GM19468 (cell line): ENCODE measurements at regions not wholly inside any gene's neighbourhood (a gene's known extent, or its start where the extent isn't known, plus 50 kb on each side); places are given as distances from the start of the nearest gene placed in this dataset.

ENCODE experiments used
- ATAC-seq: cut with Tn5 transposase; IDR thresholded peaks from one replicate; pipeline ENCODE4 v1.9.1; 2021; ENCODE audit warnings: mild to moderate bottlenecking, moderate library complexity, moderate number of reproducible peaks; ENCODE audit not compliant: unreplicated experiment; ENCODE audit errors: extremely low read depth

DNA sequence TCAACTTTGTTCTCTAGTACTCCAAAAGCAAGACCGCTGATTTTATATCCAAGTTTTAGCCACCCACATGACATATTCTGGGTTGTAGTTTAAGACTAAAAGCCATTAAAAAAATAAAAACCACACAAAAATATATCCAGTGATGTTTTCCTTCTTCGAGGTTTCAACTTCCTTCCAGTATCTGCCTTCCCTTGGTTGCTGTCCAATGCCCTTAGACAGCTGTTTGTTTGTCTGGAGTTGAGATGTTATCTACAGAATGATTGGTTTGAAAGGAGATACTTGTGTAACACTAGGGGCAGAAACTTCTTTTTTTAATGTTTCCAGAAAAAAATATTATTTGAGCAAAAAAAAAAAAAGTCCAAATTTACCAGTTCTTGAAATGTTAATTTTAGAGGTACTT lies 591.5 kb upstream of the PCDH9 start:
- ATAC-seq: no peak

- ATAC-seq: no peak
Measured at GRCh38 chr13:67806796-67807195, 576.7 kb upstream of the PCDH9 start.

DNA sequence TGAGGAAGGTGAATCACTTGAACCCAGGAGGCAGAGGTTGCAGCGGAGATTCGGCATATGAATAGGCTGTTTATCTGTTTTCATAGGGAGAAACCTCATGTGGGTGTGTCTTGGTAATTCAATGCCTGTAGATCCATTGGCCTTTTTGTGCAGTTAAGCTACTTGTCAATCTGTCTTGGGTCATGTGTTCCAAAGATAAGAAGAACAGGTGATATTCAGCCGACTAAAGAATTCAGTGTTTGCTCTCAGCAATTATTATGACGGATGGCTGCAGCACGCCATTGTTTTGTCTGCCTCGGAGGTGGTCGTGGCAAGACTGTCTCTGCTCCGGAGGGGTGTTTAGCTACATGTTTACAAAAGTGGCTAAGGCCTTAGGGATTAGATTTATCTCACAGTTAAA lies 573.0 kb upstream of the PCDH9 start:
- ATAC-seq: no peak

- ATAC-seq: no peak
Measured at GRCh38 chr13:67792151-67792676, 562.1 kb upstream of the PCDH9 start.

DNA sequence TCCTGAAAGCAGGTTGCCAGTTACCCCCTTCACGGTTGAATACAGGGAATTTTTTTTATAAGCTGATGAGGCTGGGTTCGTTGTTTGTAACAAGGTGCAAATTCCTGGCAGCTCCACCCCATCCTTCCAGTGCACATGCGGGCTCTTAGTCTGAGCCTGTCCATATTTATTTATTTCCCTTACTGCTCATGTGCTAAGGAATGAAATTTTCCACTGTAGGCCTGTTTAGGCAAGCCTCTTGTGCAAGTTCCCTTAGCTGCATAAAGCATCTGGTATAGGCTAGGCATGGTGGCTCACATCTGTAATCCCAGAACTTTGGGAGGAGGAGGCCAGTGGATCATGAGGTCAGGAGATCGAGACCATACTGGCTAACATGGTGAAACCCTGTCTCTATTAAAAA lies 560.9 kb upstream of the PCDH9 start:
- ATAC-seq: no peak

DNA sequence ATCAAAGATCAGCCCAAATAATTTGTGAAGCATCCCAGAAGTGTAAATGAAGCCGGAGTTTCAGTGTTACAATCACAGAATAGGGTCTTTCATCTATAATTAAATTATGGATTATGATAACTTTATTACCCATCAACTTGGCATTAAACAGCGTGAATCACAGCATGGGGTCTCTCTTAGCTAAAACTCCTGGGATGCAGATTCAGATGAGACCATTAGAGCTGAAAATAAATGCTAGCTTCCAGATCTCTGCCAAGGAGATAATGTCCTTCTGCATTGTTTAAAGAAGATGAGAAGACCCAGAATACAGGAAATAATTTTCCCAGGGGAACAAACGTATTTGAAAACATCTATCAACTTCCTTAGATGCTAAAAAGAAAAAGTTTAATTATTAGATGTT lies 546.0 kb upstream of the PCDH9 start:
- no peak for ATAC-seq

DNA sequence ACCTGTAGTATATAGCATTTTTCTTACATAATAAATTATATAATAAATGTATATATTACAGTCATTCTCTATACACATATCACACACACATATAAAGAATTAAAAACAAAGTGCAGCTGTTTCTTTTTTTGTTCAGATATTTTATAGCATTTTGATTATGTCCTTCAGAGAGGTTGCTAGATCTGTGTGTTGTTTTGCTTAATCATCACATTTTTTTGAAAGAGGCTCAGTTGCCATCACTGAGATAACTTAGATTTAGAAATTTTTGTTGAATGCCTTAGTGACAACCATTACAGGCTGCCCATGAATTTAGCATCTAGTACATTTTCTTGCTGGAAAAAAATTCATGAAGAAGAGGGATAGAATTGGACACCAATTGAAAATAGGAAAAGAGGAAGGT lies 545.2 kb upstream of the PCDH9 start:
- no peak for ATAC-seq

GRCh38 chr13:67772807-67773453 lies 542.8 kb upstream of the PCDH9 start:
- ATAC-seq: no peak

DNA sequence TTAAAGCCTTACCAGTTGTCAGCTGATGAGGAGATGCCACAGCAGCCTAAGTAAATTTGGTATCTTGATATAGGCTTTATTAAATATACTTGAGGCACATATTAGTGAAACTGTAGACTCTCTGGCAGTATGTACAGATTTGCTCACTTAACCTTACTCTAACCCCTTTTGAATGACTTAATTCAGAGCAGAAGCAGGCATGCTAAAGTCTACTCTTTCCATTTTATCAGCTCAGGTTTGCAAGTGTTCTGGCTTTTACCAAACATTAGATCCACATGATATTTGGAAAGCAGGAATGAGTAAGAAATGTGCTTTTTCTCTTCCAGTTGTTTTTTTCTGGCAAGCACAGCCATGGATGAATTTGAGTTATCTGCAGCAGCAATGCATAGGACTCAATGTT lies 541.0 kb upstream of the PCDH9 start:
- no peak for ATAC-seq

GRCh38 chr13:67769987-67770341 lies 539.8 kb upstream of the PCDH9 start:
- no peak for ATAC-seq

- no peak for ATAC-seq
Measured at GRCh38 chr13:67769063-67769986, 539.2 kb upstream of the PCDH9 start.

DNA sequence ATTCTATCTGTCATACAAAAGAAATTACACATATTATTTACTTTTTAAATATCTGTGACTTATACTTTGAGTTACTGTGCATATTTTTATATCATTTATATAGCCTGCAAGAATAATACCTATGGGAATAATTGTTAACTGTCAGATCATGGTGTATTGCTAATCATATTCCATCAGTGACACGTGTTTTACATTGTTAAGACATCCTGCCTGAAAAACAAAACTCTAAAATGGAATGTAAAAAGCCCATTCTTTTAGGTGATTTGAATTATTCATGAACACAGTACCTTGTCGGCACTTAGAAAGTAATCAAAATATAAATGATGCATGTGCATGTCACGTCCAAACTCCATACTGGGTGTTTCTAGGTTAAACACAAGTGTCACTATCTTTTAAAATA lies 533.8 kb upstream of the PCDH9 start:
- ATAC-seq: no peak

- ATAC-seq: no peak
Measured at GRCh38 chr13:67763384-67763783, 533.2 kb upstream of the PCDH9 start.

GRCh38 chr13:67758975-67759374 lies 528.8 kb upstream of the PCDH9 start:
- ATAC-seq: no peak

GRCh38 chr13:67754012-67754411 lies 523.9 kb upstream of the PCDH9 start:
- ATAC-seq: no peak

- no peak for ATAC-seq
Measured at GRCh38 chr13:67752759-67753158, 522.6 kb upstream of the PCDH9 start.

DNA sequence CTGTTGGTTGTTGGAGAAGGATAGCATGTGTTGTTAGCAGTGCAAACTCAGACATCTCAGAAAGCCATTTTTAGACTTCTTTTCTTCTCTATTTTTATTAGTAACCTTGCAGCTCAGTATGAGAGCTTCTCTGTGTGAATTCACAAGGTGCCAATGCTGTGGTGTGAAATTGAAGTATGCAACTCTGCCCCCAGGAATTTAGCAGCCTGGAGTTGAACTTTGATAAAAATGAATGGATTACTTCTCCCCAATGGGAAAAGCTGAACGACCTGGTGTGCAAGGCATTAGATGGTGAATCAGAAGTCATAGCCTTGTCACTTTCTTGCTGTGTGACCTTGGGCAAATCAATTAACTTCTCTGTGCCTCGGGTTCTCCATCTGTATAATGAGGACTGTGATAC lies 512.3 kb upstream of the PCDH9 start:
- ATAC-seq: no peak

DNA sequence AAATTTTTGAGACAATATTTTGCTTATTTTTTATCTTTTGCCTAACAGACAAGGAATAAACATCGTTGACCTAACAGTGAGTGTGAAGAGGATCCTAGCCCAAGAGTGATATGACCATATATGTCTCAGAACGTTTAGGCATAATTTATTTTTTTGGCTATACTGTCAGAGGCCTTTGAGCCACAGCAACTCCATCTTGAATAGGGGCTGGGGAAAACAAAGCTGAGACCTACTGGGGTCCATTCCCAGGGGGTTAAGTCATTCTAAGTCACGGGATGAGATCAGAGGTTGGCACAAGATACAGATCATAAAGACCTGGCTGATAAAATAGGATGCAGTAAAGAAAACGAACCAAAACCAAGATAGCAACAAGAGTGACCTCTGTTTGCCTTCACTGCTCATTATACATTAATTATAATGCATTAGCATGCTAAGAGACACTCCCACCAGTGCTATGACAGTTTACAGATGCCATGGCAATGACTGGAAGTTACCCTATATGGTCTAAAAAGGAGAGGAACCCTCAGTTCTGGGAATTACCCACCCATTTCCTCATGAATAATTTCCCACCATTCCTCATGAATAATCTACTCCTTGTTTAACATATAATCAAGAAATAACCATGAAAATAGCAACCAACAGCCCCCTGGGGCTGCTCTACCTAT lies 510.9 kb upstream of the PCDH9 start:
- ATAC-seq: no peak

- no peak for ATAC-seq
Measured at GRCh38 chr13:67736646-67737420, 506.7 kb upstream of the PCDH9 start.

GRCh38 chr13:67735651-67736050 lies 505.5 kb upstream of the PCDH9 start:
- no peak for ATAC-seq
